Mesendoderm (in vitro differentiated cells): ENCODE measurements at regions not wholly inside any gene's neighbourhood (a gene's known extent, or its start where the extent isn't known, plus 50 kb on each side); places are given as distances from the start of the nearest gene placed in this dataset.

ENCODE experiments used
- DNase-seq: peaks from one replicate; pipeline ENCODE4 v3.0.0; 2013
- H2AK5ac ChIP-seq: 2 replicates; pipeline ENCODE4 v1.6.1; 2013; ENCODE audit warnings: low read length, inconsistent platforms
- H2BK120ac ChIP-seq: 2 replicates; pipeline ENCODE4 v1.6.1; 2013; ENCODE audit warnings: low read depth, mild to moderate bottlenecking, low read length, moderate library complexity, mixed read lengths
- H2BK15ac ChIP-seq: replicated peaks from 2 replicates; pipeline ENCODE4 v1.6.1; 2013; ENCODE audit warnings: low read depth, mild to moderate bottlenecking, moderate library complexity
- H2BK5ac ChIP-seq: 2 replicates; pipeline ENCODE4 v1.6.1; 2013; ENCODE audit warnings: low read length, inconsistent platforms
- H3K18ac ChIP-seq: 2 replicates; pipeline ENCODE4 v1.6.1; 2013; ENCODE audit warnings: mild to moderate bottlenecking, low read length, mixed read lengths
- H3K23ac ChIP-seq: one replicate; pipeline ENCODE4 v1.6.1; 2013; ENCODE audit warnings: low read length
- H3K27ac ChIP-seq: 2 replicates; pipeline ENCODE4 v1.5.1; 2013; ENCODE audit warnings: low read depth, mild to moderate bottlenecking, inconsistent platforms, low read length, moderate library complexity
- H3K27me3 ChIP-seq: 2 replicates; pipeline ENCODE4 v1.6.1; 2013; ENCODE audit warnings: low read length, control low read depth, mild to moderate bottlenecking, inconsistent platforms; ENCODE audit not compliant: insufficient read depth, poor library complexity
- H3K36me3 ChIP-seq: 2 replicates; pipeline ENCODE4 v1.6.1; 2013; ENCODE audit warnings: low read length, inconsistent platforms; ENCODE audit not compliant: control insufficient read depth, insufficient read depth
- H3K4ac ChIP-seq: one replicate; pipeline ENCODE4 v1.6.1; 2013; ENCODE audit warnings: low read depth, mild to moderate bottlenecking, low read length, moderate library complexity
- H3K4me1 ChIP-seq: 2 replicates; pipeline ENCODE4 v1.6.1; 2013; ENCODE audit warnings: low read depth, low read length, inconsistent platforms; ENCODE audit not compliant: control insufficient read depth
- H3K4me2 ChIP-seq: 2 replicates; pipeline ENCODE4 v1.6.1; 2013; ENCODE audit warnings: low read length
- H3K4me3 ChIP-seq: 2 replicates; pipeline ENCODE4 v1.5.1; 2013; ENCODE audit warnings: mild to moderate bottlenecking, low read length
- H3K56ac ChIP-seq: one replicate; pipeline ENCODE4 v1.6.1; 2013; ENCODE audit warnings: low read length
- H3K79me1 ChIP-seq: 2 replicates; pipeline ENCODE4 v1.6.1; 2013; ENCODE audit warnings: low read length, inconsistent platforms
- H3K79me2 ChIP-seq: 2 replicates; pipeline ENCODE4 v1.6.1; 2013; ENCODE audit warnings: mild to moderate bottlenecking, low read length; ENCODE audit not compliant: control insufficient read depth, insufficient read depth
- H3K9ac ChIP-seq: 2 replicates; pipeline ENCODE4 v1.6.1; 2013; ENCODE audit warnings: low read length, inconsistent platforms
- H4K5ac ChIP-seq: one replicate; pipeline ENCODE4 v1.6.1; 2013; ENCODE audit warnings: low read length
- H4K8ac ChIP-seq: one replicate; pipeline ENCODE4 v1.6.1; 2013; ENCODE audit warnings: low read depth, mild to moderate bottlenecking, control low read depth, low read length, moderate library complexity
- WGBS: extraction: QIAGEN DNeasy Blood & Tissue Kit; methylation state at CpG from one replicate; pipeline ENCODE4 v1.1.7; 2013; ENCODE audit warnings: low lambda C conversion rate, missing lambda C conversion rate; ENCODE audit not compliant: insufficient coverage; ENCODE audit errors: extremely low coverage; 5-methylcytosine and 5-hydroxymethylcytosine counted together

GRCh38 chr5:125778791-125779190 lies 644.4 kb upstream of the GRAMD2B start:
- H3K79me2 ChIP-seq: no peaks in the 10 kb centered on the region
- H3K27ac ChIP-seq: no peak overlapping the region
- no peaks in the 10 kb centered on the region for H3K79me1 ChIP-seq
- no peak overlapping the region for H4K8ac ChIP-seq
- no peak overlapping the region for H3K18ac ChIP-seq
- no peak overlapping the region for H3K23ac ChIP-seq
- no peak overlapping the region for H2AK5ac ChIP-seq
- no peaks in the 10 kb centered on the region for H3K27me3 ChIP-seq
- H3K4me3 ChIP-seq: no peak overlapping the region
- H2BK5ac ChIP-seq: no peak overlapping the region
- no peak overlapping the region for H2BK120ac ChIP-seq
- no peaks in the 10 kb centered on the region for H3K36me3 ChIP-seq
- H3K4ac ChIP-seq: no peak overlapping the region
- WGBS: no CpG with 5 or more reads among the region's 4 CpGs
- peaks cover 7% of the 10 kb centered on the region for H3K4me1 ChIP-seq
- H3K9ac ChIP-seq: no peak overlapping the region
- H2BK15ac ChIP-seq: no peak overlapping the region
- H3K4me2 ChIP-seq: no peak overlapping the region
- H3K56ac ChIP-seq: no peak overlapping the region
- no peak overlapping the region for H4K5ac ChIP-seq
- DNase-seq: no peak

DNA sequence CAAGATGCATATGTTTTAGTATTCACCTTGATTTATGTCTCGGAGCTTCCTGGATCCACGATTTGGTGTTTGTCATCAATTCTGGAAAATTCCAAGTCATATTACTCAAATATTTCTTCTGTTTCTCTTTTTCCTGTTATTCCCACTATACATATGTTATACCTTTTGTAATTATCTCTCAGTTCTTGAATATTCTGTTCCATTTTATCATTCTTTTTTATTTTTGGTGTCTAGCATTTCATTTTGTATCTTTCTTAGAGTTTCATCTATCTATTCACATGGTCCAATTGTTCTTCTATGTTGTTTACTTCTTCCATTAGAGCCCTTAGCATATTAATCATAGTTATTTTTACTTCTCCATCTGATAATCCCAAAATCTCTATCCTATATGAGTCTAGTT lies 637.8 kb upstream of the GRAMD2B start:
- no CpG with 5 or more reads among the region's 2 CpGs for WGBS
- Histone ChIP-seq H3K18ac (no peak overlapping the region), H3K36me3 (no peaks in the 10 kb centered on the region), H4K8ac (no peak overlapping the region), H2AK5ac (no peak overlapping the region), H3K79me1 (no peaks in the 10 kb centered on the region), H4K5ac (no peak overlapping the region), H3K9ac (no peak overlapping the region), H3K56ac (no peak overlapping the region), H2BK15ac (no peak overlapping the region), H2BK120ac (no peak overlapping the region), H2BK5ac (no peak overlapping the region), H3K4ac (no peak overlapping the region), H3K4me3 (no peak overlapping the region), H3K79me2 (no peaks in the 10 kb centered on the region), H3K4me2 (no peak overlapping the region), H3K27me3 (no peaks in the 10 kb centered on the region), H3K27ac (no peak overlapping the region), H3K23ac (no peak overlapping the region), H3K4me1 (no peaks in the 10 kb centered on the region)
- no peak for DNase-seq

DNA sequence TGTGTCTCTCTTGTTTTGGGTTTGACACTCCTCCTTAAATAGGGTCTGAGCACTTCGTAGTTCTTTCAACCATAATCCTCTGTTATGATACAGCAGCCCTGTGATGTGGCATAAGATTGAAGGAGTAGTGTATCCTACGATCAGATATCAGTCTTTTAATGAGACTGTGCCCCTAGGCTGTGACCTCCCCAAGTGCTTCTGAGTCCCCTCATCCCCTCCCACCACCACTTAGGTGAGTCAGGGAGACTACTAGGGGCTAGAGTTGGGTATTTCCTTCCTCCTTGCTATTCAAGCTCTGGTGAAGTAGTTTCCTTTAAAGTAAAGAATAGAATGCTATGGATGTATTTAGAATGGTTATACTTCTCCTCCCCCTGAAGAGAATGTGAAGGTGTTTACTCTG lies 637.2 kb upstream of the GRAMD2B start:
- Histone ChIP-seq H4K8ac (no peak overlapping the region), H3K79me2 (no peaks in the 10 kb centered on the region), H3K27ac (no peak overlapping the region), H2BK120ac (no peak overlapping the region), H2BK15ac (no peak overlapping the region), H3K4me3 (no peak overlapping the region), H3K36me3 (no peaks in the 10 kb centered on the region), H2AK5ac (no peak overlapping the region), H3K79me1 (no peaks in the 10 kb centered on the region), H3K4me2 (no peak overlapping the region), H3K56ac (no peak overlapping the region), H3K9ac (no peak overlapping the region), H3K23ac (no peak overlapping the region), H3K4ac (no peak overlapping the region), H3K18ac (no peak overlapping the region), H3K4me1 (no peaks in the 10 kb centered on the region), H4K5ac (no peak overlapping the region), H3K27me3 (no peaks in the 10 kb centered on the region), H2BK5ac (no peak overlapping the region)
- peak; percentile 17 for DNase-seq
- WGBS: no CpG with 5 or more reads among the region's 2 CpGs

DNA sequence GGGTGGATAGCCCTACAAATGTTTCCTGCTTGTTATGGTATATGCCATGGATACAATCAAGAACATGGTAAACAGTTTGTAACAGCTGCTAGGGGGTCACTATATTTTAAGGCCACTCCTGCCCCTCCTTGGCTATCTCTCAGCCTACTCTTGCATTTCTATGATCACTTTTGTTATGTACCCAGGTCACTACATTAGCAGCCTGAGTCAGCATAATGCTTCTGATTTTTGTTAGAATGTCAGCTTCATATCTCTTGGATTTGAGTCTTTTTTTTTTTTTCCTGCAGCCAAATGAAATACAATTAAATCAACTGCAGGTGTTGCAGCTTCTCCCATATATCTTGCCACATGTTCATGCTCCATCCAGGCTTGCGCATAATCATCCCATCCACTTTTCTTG lies 629.7 kb upstream of the GRAMD2B start:
- Histone ChIP-seq H3K56ac (no peak overlapping the region), H3K27me3 (no peaks in the 10 kb centered on the region), H2BK120ac (no peak overlapping the region), H3K27ac (no peak overlapping the region), H3K79me2 (no peaks in the 10 kb centered on the region), H3K9ac (no peak overlapping the region), H4K8ac (no peak overlapping the region), H3K4ac (no peak overlapping the region), H2BK5ac (no peak overlapping the region), H2BK15ac (no peak overlapping the region), H3K18ac (no peak overlapping the region), H2AK5ac (no peak overlapping the region), H3K4me2 (no peak overlapping the region), H3K36me3 (no peaks in the 10 kb centered on the region), H4K5ac (no peak overlapping the region), H3K4me1 (no peaks in the 10 kb centered on the region), H3K79me1 (no peaks in the 10 kb centered on the region), H3K4me3 (no peak overlapping the region), H3K23ac (no peak overlapping the region)
- no CpG with 5 or more reads among the region's 1 CpG for WGBS
- no peak for DNase-seq

GRCh38 chr5:125794922-125795321 lies 628.3 kb upstream of the GRAMD2B start:
- no peaks in the 10 kb centered on the region for H3K27me3 ChIP-seq
- no peak overlapping the region for H3K4me2 ChIP-seq
- no peak for DNase-seq
- no peak overlapping the region for H2BK5ac ChIP-seq
- no peak overlapping the region for H3K18ac ChIP-seq
- no peak overlapping the region for H3K23ac ChIP-seq
- H3K4me1 ChIP-seq: no peaks in the 10 kb centered on the region
- no peak overlapping the region for H4K8ac ChIP-seq
- no peak overlapping the region for H4K5ac ChIP-seq
- H3K4me3 ChIP-seq: no peak overlapping the region
- H3K9ac ChIP-seq: no peak overlapping the region
- no peak overlapping the region for H3K56ac ChIP-seq
- no peaks in the 10 kb centered on the region for H3K36me3 ChIP-seq
- H3K27ac ChIP-seq: no peak overlapping the region
- no peaks in the 10 kb centered on the region for H3K79me1 ChIP-seq
- no peaks in the 10 kb centered on the region for H3K79me2 ChIP-seq
- no peak overlapping the region for H2AK5ac ChIP-seq
- H2BK120ac ChIP-seq: no peak overlapping the region
- H3K4ac ChIP-seq: no peak overlapping the region
- H2BK15ac ChIP-seq: no peak overlapping the region

DNA sequence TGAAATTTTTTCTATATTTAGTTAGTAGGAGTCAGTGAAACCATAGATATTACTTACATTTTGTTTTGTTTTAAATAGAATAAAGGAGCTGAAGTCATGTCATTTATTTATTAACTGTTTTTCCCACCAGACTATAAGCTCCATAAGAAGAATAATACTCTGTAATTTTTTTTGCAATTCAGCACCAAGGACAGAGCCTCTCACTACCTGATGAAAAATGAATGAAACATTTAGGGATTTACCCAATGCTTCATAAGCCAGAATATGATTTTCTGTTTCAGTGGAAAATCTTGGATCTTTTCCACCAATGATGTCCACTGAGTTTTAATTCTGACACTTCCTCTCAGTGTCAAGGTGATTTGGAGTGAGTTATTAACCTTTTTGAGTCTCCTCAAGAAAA lies 624.9 kb upstream of the GRAMD2B start:
- Histone ChIP-seq H4K8ac (no peak overlapping the region), H3K9ac (no peak overlapping the region), H3K4me2 (no peak overlapping the region), H3K23ac (no peak overlapping the region), H3K79me2 (no peaks in the 10 kb centered on the region), H3K27me3 (no peaks in the 10 kb centered on the region), H3K56ac (no peak overlapping the region), H3K4me3 (no peak overlapping the region), H3K36me3 (no peaks in the 10 kb centered on the region), H2BK120ac (no peak overlapping the region), H2AK5ac (no peak overlapping the region), H3K4me1 (no peaks in the 10 kb centered on the region), H3K79me1 (no peaks in the 10 kb centered on the region), H2BK15ac (no peak overlapping the region), H4K5ac (no peak overlapping the region), H3K18ac (no peak overlapping the region), H2BK5ac (no peak overlapping the region), H3K27ac (no peak overlapping the region), H3K4ac (no peak overlapping the region)
- peak; percentile 17 for DNase-seq
